B cell (primary cell): ENCODE measurements at regions not wholly inside any gene's neighbourhood (a gene's known extent, or its start where the extent isn't known, plus 50 kb on each side); places are given as distances from the start of the nearest gene placed in this dataset.

Experiments
- ATAC-seq: fragments of 200-7000 bp; cut with Tn5 transposase; one replicate; pipeline ENCODE4 v1.10.0; 2021; ENCODE audit warnings: low read depth, mild to moderate bottlenecking, moderate number of reproducible peaks, moderate library complexity
- CTCF ChIA-PET: fragments of 350-600 bp; sonication (Branson Sonifier 250); formaldehyde crosslinking; loops from one replicate; lab custom pipeline; 2021; ENCODE audit warnings: antibody characterized with exemption, inconsistent platforms; lab: Charles Lee
- POLR2A ChIA-PET: fragments of 350-600 bp; sonication (Branson Sonifier 250); formaldehyde crosslinking; loops from one replicate; lab custom pipeline; 2021; ENCODE audit warnings: antibody characterized with exemption; lab: Charles Lee
- DNase-seq: peaks from one replicate; pipeline ENCODE4 v3.0.0; 2013
- H2AFZ ChIP-seq: 2 replicates; pipeline ENCODE4 v1.6.1; 2012; ENCODE audit warnings: mild to moderate bottlenecking, low read depth, low read length; ENCODE audit not compliant: insufficient read depth, poor library complexity, severe bottlenecking
- H3K27ac ChIP-seq, 2 donors: 1 replicate in 1 of 2; 2 replicates in 1 of 2; pipeline ENCODE4 v1.5.1; 2012 to 2013; ENCODE audit warnings: low read length in 2 of 2, mild to moderate bottlenecking in 2 of 2, moderate library complexity in 1 of 2
- H3K27me3 ChIP-seq, 4 experiments: fragments of 200-600 bp in 1 of 4; sonication (generic) in 1 of 4; replicated peaks in 1 of 4; 1 replicate in 2 of 4; 2 replicates in 2 of 4; pipeline versions ENCODE4 v1.6.1 to v1.7.0; 2013 to 2016; ENCODE audit warnings: low read length in 3 of 4, mild to moderate bottlenecking in 2 of 4, mixed read lengths in 1 of 4, moderate library complexity in 1 of 4; ENCODE audit not compliant: insufficient read depth in 4 of 4, control insufficient read depth in 3 of 4; ENCODE audit errors: control extremely low read depth in 1 of 4
- H3K36me3 ChIP-seq, 2 experiments: replicated peaks in 1 of 2; 1 replicate in 1 of 2; 2 replicates in 1 of 2; pipeline versions ENCODE4 v1.6.1 to v1.7.1; 2013; ENCODE audit warnings: low read length in 1 of 2; ENCODE audit not compliant: insufficient read depth in 2 of 2, control insufficient read depth in 1 of 2; ENCODE audit errors: control extremely low read depth in 1 of 2, extremely low read depth in 1 of 2
- H3K4me1 ChIP-seq, 2 donors: fragments of 200-600 bp in 1 of 2; sonication (generic) in 1 of 2; 1 replicate in 1 of 2; 2 replicates in 1 of 2; pipeline versions ENCODE4 v1.5.1 to v1.6.1; 2013 to 2017; ENCODE audit warnings: low read length in 2 of 2; ENCODE audit not compliant: control insufficient read depth in 2 of 2, insufficient read depth in 2 of 2
- H3K4me2 ChIP-seq: replicated peaks from 2 replicates; pipeline ENCODE3; 2012; ENCODE audit warnings: mild to moderate bottlenecking, low read depth, low read length; ENCODE audit not compliant: poor library complexity, severe bottlenecking
- H3K4me3 ChIP-seq, 5 experiments: fragments of 200-600 bp in 1 of 5; sonication (generic) in 1 of 5; 1 replicate in 3 of 5; 2 replicates in 2 of 5; pipeline versions ENCODE4 v1.5.1 to v1.7.0; 2011 to 2016; ENCODE audit warnings: low read length in 4 of 5, mild to moderate bottlenecking in 4 of 5, low read depth in 2 of 5, control low read depth in 1 of 5, moderate library complexity in 1 of 5; ENCODE audit not compliant: insufficient read depth in 1 of 5; ENCODE audit errors: control extremely low read depth in 1 of 5, extremely low read depth in 1 of 5
- H3K79me2 ChIP-seq: fragments of 200-600 bp; sonication (generic); one replicate; pipeline ENCODE4 v1.6.0; 2016; ENCODE audit warnings: low read length; ENCODE audit not compliant: control insufficient read depth, insufficient read depth
- H3K9ac ChIP-seq: fragments of 200-600 bp; sonication (generic); 2 replicates; pipeline ENCODE4 v1.6.1; 2017; ENCODE audit warnings: mild to moderate bottlenecking, low read length, moderate library complexity
- H3K9me3 ChIP-seq, 3 donors: one replicate each; pipeline versions ENCODE4 v1.6.1 to v1.7.1; 2013; ENCODE audit warnings: low read length in 2 of 3; ENCODE audit not compliant: control insufficient read depth in 2 of 3, insufficient read depth in 1 of 3; ENCODE audit errors: control extremely low read depth in 1 of 3
- H4K20me1 ChIP-seq: 2 replicates; pipeline ENCODE4 v1.6.0; 2012; ENCODE audit warnings: mild to moderate bottlenecking, low read length; ENCODE audit not compliant: insufficient read depth, control insufficient read depth, poor library complexity, severe bottlenecking
- H3K27ac Mint-ChIP-seq: one replicate; pipeline ENCODE4 v1.8.0; 2021; ENCODE audit warnings: mixed read lengths
- H3K27me3 Mint-ChIP-seq: one replicate; pipeline ENCODE4 v1.8.0; 2021; ENCODE audit warnings: mixed read lengths
- H3K4me1 Mint-ChIP-seq: one replicate; pipeline ENCODE4 v1.8.0; 2021; ENCODE audit warnings: mixed read lengths
- H3K4me3 Mint-ChIP-seq: one replicate; pipeline ENCODE4 v1.8.0; 2021; ENCODE audit warnings: mixed read lengths
- H3K9me3 Mint-ChIP-seq: one replicate; pipeline ENCODE4 v1.8.0; 2022; ENCODE audit warnings: mixed read lengths; ENCODE audit not compliant: insufficient read depth
- CTCF ChIP-seq: fragments of 200-600 bp; IDR thresholded peaks from one replicate; pipeline ENCODE4 v1.8.0; 2022; ENCODE audit warnings: antibody characterized with exemption, mild to moderate bottlenecking
- EZH2 ChIP-seq: IDR thresholded peaks from 2 replicates; pipeline ENCODE4 v1.6.1; 2012; ENCODE audit warnings: borderline replicate concordance, low read depth, mild to moderate bottlenecking, moderate library complexity, low read length; ENCODE audit not compliant: insufficient read depth, poor library complexity, severe bottlenecking
- WGBS: methylation state at CpG from one replicate; pipeline ENCODE4 v1.1.5; 2013; ENCODE audit warnings: missing lambda C conversion rate; ENCODE audit not compliant: insufficient coverage; 5-methylcytosine and 5-hydroxymethylcytosine counted together
- intact Hi-C: fragments of 100-400 bp; cut with micrococcal nuclease; formaldehyde crosslinking; loops from one replicate; pipeline ENCODE4 v1.10.0; 2022

- H3K4me1 ChIP-seq, result no peaks in the 10 kb centered on the region
- no peak overlapping the region for H3K9ac ChIP-seq
- no peak overlapping the region for H3K4me3 ChIP-seq
- peaks cover 0 to 9% (median 5%) of the 10 kb centered on the region in 4 experiments for H3K27me3 ChIP-seq
- ChIA-PET CTCF (no interaction called here), POLR2A (no interaction called here)
- intact Hi-C loops, result no loop called here
- Mint-ChIP-seq H3K9me3 (no peaks in the 10 kb centered on the region), H3K27ac (no peak overlapping the region), H3K4me3 (no peak overlapping the region), H3K4me1 (no peaks in the 10 kb centered on the region), H3K27me3 (peaks cover 41% of the 10 kb centered on the region)
- DNase-seq (no peak), ATAC-seq (no peak)
- no peak overlapping the region for H3K4me2 ChIP-seq
- no peak for TF ChIP-seq EZH2
- TF ChIP-seq CTCF, result no peak
- no peaks in the 10 kb centered on the region for H3K79me2 ChIP-seq
- H4K20me1 ChIP-seq, result no peaks in the 10 kb centered on the region
- H3K36me3 ChIP-seq, result no peaks in the 10 kb centered on the region
- peaks cover 0 to 1% (median 0%) of the 10 kb centered on the region in 3 donors for H3K9me3 ChIP-seq
- H2AFZ ChIP-seq, result no peak overlapping the region
- 52% methylated on average over 4 of the region's 4 CpGs for WGBS
- no peak overlapping the region for H3K27ac ChIP-seq
Measured at GRCh38 chr2:38218591-38218991, 142.6 kb upstream of the CYP1B1 start.

- no peaks in the 10 kb centered on the region for H4K20me1 ChIP-seq
- H3K27me3 ChIP-seq, result peaks cover 0 to 9% (median 4%) of the 10 kb centered on the region in 4 experiments
- TF ChIP-seq EZH2 (no peak), CTCF (no peak)
- H3K9ac ChIP-seq, result no peak overlapping the region
- ATAC-seq (no peak), DNase-seq (no peak)
- H3K27me3 Mint-ChIP-seq, result peaks cover 31% of the 10 kb centered on the region
- no peak overlapping the region for H3K27ac ChIP-seq
- H3K4me2 ChIP-seq, result no peak overlapping the region
- H3K4me1 ChIP-seq, result no peaks in the 10 kb centered on the region
- H3K4me3 Mint-ChIP-seq, result no peak overlapping the region
- no peaks in the 10 kb centered on the region for H3K36me3 ChIP-seq
- no peak overlapping the region for H2AFZ ChIP-seq
- peaks cover 0 to 1% (median 0%) of the 10 kb centered on the region in 3 donors for H3K9me3 ChIP-seq
- intact Hi-C loops, result no loop called here
- H3K9me3 Mint-ChIP-seq, result no peaks in the 10 kb centered on the region
- POLR2A ChIA-PET, result no interaction called here
- no peaks in the 10 kb centered on the region for H3K4me1 Mint-ChIP-seq
- CTCF ChIA-PET, result no interaction called here
- H3K27ac Mint-ChIP-seq, result no peak overlapping the region
- 67% methylated on average over 3 of the region's 6 CpGs for WGBS
- H3K79me2 ChIP-seq, result no peaks in the 10 kb centered on the region
- H3K4me3 ChIP-seq, result no peak overlapping the region
Measured at GRCh38 chr2:38217401-38218188, 141.6 kb upstream of the CYP1B1 start.
